ENCODE measurements at regions not wholly inside any gene's neighbourhood (a gene's known extent, or its start where the extent isn't known, plus 50 kb on each side); places are given as distances from the start of the nearest gene placed in this dataset.

DNA sequence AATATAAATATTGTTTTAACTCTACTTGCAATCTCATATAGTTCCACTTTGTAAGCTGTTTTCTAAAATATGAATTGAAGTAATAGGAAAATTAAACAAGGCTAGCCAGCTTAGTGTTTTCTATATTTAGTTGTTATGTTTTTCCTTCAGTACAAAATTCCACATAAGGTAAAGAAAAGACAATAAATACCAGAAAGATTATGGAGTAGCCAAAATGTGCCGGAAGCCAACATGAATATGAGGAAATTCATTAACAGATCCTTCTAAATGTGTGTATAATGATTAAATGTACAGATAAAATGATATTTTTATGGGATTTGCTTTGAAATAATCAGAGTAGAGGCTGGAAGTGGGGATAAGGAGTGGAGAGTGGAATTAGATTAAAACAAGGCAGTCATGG, 52.5 kb upstream of the COL21A1 start:
- Histone ChIP-seq H3K4me1 (ENCODE audit: control insufficient read depth in 5 of 5, insufficient read depth in 5 of 5, low read length in 5 of 5) (no peaks in the 10 kb centered on the region), H3K9ac (ENCODE audit: low read length in 5 of 5) (no peak overlapping the region), H3K9me3 (ENCODE audit: control insufficient read depth in 5 of 5, low read length in 5 of 5) (peaks cover 0 to 3% (median 0%) of the 10 kb centered on the region in 5 donors), H3K27ac (ENCODE audit: low read depth, low read length) (no peak overlapping the region), H3K27me3 (ENCODE audit: control insufficient read depth in 5 of 5, insufficient read depth in 4 of 5, low read length in 5 of 5) (no peaks in the 10 kb centered on the region), H3K4me3 (ENCODE audit: low read depth in 1 of 5, low read length in 5 of 5) (no peak overlapping the region), H3K36me3 (ENCODE audit: control insufficient read depth in 5 of 5, insufficient read depth in 5 of 5, low read length in 5 of 5) (no peaks in the 10 kb centered on the region)

GRCh38 chr6:56297022-56297989, 49.9 kb upstream of the COL21A1 start:
- Histone ChIP-seq H3K27me3 (ENCODE audit: control insufficient read depth in 5 of 5, insufficient read depth in 4 of 5, low read length in 5 of 5) (no peaks in the 10 kb centered on the region), H3K4me3 (ENCODE audit: low read depth in 1 of 5, low read length in 5 of 5) (no peak overlapping the region), H3K36me3 (ENCODE audit: control insufficient read depth in 5 of 5, insufficient read depth in 5 of 5, low read length in 5 of 5) (no peaks in the 10 kb centered on the region), H3K9me3 (ENCODE audit: control insufficient read depth in 5 of 5, low read length in 5 of 5) (peaks cover 0 to 3% (median 0%) of the 10 kb centered on the region in 5 donors), H3K9ac (ENCODE audit: low read length in 5 of 5) (no peak overlapping the region), H3K4me1 (ENCODE audit: control insufficient read depth in 5 of 5, insufficient read depth in 5 of 5, low read length in 5 of 5) (no peaks in the 10 kb centered on the region), H3K27ac (ENCODE audit: low read depth, low read length) (no peak overlapping the region)

All from subcutaneous abdominal adipose tissue (tissue), 5 donors.